CD4-positive, alpha-beta T cell treated with Interferon alpha-2 for 1 hour (primary cell): ENCODE measurements at regions not wholly inside any gene's neighbourhood (a gene's known extent, or its start where the extent isn't known, plus 50 kb on each side); places are given as distances from the start of the nearest gene placed in this dataset.

ENCODE experiments used
- DNase-seq, 2 donors: peaks; one replicate each; pipeline ENCODE4 v3.0.0-alpha.2; 2020 to 2022

DNA sequence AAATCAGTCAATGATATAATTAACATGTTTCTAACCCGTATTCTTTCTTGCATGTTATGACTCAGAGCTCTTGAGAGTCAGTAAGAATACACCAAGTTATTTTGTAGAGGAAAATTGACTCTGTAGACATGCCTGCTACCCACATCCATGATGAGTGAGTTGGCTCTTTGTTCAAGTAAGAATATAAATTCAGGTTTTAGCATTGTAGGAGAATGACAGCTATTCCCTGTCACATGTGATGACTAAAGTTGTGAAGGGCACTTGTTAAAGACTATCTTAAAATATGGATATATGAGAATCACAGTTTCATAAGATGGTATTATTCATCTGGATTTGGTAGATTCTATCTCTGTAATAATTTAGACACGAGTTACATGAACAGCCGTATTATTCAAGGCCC, 209.1 kb downstream of the CCDC59 start:
- DNase-seq: no peak

GRCh38 chr12:82146740-82147139, 211.4 kb downstream of the CCDC59 start:
- DNase-seq: no peak

DNA sequence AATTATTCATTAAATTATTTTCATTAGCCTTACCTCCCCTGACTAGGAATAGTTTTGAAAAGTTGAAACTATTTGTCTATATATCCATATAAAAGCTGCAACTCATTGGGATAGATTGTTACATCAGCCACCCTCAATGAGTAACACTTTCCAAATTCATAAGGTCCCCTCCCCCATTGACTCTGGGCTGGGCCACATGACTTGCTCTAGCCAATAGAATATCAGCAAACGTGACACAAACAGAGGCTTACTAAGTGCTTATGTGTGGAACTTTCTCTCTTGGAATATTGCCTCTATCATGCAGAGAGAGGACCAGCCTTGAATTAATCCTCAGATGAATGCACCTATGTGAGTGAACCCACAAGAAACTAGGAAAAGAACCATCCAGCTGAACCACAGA, 213.7 kb downstream of the CCDC59 start:
- no peak for DNase-seq

- no peak for DNase-seq
Measured at GRCh38 chr12:82132390-82132789, 225.8 kb downstream of the CCDC59 start.

DNA sequence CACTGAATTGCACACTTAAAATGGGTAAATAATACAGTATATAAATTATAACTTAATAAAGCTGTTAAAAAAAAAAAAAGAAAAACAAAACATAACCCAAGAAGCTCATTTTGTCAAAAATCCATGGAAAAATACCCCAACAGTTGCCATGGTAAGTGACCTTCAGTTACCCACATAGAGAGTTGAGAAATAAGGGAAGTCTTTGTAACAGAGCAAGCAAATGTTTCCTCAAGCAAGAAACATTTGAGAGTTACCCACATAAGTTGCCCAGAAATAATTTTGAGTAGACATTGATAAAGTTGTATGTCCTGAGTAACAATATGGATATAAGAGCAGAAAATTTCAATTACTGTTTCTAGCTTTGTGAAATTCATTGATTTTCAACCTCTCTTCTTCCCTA, 227.4 kb downstream of the CCDC59 start:
- no peak for DNase-seq

DNA sequence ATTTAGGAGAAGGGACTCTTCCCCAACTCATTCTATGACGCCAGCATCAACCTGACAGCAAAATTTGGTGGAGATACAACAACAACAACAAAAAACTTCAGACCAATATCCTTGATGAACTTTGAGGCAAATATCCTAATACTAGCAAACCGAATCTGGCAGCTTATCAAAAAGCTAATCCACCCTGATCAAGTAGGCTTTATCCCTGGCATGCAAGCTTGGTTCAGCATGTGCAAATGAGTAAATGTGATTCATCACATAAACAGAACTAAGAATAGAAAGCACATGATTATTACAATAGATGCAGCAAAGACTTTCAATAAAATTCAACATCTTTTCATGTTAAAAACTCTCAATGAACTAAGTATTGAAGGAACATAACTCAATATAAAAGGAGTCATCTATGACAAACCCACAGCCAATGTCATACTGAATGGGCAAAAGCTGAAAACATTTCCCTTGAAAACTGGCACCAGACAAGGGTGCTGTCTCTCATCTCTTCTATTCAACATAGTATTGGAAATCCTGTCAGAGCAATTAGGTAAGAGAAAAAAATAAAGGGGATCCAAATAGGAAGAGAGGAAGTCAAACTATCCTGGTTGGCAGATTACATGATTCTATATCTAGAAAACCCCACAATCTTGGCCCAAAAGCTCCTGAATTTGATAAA, 233.3 kb downstream of the CCDC59 start:
- no peak for DNase-seq

DNA sequence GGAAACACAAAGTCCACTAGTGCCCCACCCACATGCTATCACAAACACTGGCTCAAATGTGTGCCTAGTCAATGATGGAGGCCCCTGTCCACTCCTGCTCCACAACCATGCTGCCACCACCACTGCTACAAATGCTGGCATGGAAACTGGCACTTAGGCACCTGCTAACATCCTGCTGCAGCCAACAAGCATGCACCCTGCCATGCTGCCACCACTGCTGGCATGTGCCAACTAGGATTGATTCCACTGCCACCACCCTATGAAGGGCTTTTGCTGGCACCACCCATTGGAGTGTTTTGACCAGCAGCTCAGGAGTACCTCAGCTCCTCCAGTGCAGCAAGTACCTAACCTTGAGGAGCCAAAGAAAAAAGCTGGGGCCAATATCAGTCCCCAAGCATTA, 236.6 kb downstream of the CCDC59 start:
- no peak for DNase-seq

DNA sequence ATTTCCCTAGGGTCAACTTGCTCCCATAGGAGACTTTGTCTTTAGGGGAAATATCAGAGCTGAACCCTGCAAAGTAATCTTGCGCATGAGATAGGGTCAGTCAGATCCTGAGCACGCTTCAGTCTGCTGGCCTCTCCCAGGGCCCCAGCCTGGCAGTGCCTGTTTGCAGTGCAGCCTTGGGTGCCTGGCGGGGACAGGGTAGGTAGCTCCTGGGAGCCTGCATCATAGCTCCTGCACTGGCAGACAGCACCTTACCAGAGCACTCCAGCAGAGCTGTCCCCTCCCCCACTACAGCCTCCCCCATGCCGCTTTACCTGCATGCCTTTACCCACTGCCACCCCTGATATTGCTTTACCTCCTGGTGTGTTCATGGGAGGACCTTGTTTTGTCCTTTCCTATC, 237.3 kb downstream of the CCDC59 start:
- no peak for DNase-seq

DNA sequence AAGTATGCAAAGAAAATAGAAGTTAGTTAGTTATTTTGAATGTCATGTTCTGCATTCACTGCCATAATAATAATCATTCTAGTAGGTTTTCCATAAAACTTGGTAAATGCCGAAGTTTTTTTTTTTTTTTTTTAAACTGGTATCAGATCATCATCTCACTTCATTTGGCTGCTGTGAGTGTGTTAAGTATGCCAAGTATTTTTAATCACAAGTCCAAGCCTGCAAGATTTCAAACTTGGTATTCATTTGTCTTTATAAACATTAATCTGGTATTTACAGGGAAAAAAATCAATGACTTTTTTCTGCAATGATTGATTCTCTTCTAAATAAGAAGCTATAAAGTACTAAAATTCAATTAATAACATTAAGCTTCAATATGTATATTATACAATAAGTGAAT, 248.9 kb downstream of the CCDC59 start:
- DNase-seq: no peak

- DNase-seq: no peak
Measured at GRCh38 chr12:82108615-82109014, 249.6 kb downstream of the CCDC59 start.

GRCh38 chr12:82099216-82099615, 259.0 kb downstream of the CCDC59 start:
- DNase-seq: no peak

GRCh38 chr12:82097877-82098276, 260.3 kb downstream of the CCDC59 start:
- DNase-seq: no peak

DNA sequence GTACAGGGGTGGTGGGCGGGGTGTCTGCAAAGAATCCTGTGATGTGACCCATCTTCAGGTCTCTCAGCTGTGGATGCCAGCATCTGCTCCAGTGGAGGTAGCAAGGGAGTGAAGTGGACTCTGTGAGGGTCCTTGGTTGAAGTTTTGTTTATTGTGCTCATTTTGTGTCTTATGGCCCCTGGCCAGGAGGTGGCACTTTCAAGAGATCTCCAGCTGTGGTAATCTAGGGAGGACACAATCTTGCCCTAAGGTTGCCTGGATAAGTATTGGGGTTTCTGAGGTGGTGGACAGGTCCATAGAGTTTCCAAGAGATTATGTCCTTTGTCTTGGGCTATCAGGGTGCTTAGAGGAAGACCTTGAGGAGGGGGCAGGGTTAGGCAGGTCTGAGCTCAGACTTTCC, 260.7 kb downstream of the CCDC59 start:
- DNase-seq: no peak

DNA sequence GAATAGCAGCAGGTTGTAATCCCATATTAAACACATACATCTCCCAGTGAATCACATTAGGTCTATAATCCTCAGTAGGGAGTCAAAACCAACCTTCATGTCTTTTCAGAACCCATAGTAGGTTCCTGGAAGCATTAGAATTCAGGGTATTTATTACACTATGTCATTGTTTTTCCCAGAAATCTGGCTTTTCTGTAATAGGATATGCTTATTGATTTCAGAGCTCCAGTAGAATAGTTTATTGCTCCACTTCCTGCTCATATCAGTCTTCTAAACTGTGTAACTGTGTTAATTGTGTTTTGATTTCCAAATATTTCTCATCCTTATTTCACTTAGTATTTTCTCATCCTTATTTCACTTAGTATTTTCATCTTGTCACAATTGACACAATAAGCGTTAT, 268.0 kb downstream of the CCDC59 start:
- no peak for DNase-seq

DNA sequence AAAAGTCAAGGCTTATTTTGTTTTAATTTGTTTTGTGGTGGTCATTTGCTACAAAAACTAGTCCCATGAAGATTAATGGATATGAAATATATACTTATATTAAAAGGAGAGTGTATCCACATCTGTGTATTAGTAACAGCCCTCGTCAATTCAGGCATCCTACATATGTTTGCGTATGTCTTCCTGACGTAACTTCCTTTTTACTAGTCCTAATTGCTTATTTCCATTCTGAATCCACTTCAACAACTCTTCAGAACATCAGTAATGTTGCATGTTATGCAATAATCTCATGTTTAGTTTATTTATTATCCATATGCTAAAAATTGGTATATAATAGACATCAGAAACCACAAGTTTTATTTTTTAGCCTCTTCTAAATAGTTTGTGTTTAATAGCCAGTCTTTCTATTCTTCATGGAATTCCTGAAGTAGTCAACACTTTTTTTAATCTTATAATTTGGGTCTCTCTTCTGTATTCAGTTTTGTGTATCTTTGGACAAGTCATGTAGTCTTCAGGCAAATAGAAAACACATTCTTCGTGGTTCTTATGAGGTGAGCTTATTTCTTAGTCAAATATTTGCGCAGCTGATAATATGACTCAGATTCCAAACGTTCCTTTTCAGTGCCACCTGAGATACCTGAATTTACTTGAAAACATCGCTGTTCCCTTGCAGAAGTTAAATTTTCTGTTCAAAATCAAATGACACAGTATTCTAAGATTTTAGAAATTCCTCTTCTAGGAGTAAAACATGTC, 268.6 kb downstream of the CCDC59 start:
- no peak for DNase-seq

DNA sequence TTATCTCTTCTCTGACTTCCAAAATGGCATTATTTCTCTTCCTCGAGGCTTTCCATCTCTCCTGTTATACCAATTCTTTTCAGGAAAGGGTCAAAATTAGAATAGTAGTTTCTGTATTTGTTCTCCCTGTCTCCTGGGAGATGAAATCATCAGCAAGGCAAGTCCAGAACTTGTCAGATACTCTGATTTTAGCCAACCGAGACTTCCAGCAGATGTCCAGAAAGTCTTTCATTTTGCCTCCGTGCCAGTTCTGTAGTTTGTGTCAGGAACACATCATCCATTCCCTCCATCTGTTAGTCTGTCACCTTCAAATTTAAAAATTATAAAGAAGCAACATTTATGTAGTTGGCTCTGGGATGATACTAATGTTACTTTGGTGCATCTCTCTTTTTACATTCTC, 275.7 kb downstream of the CCDC59 start:
- no peak for DNase-seq

DNA sequence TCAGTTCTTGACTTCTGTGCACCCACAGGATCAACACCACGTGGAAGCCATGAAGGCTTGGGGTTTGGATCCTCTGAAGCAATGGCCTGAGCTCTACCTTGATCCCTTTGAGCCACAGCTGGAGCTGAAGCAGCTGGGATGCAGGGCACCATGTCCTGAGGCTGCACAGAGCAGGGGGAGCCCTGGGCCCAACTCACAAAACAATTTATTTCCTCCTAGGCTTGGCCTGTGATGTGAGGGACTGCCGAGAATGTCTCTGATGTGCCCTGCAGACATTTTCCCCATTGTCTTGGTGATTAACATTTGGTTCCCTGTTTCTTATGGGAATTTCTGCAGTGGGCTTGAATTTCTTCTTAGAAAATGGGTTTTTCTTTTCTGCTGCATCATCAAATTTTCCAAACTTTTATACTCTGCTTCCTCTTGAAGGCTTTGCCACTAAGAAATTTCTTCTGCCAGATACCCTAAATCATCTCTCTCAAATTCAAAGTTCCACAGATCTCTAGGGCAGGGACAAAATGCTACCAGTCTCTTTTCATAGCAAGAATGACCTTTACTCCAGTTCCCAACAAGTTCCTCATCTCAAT, 288.2 kb downstream of the CCDC59 start:
- no peak for DNase-seq

- no peak for DNase-seq
Measured at GRCh38 chr12:82058197-82058596, 299.0 kb upstream of the PPFIA2 start.

GRCh38 chr12:82057770-82058169, 298.6 kb upstream of the PPFIA2 start:
- DNase-seq: no peak

GRCh38 chr12:82055391-82055790, 296.2 kb upstream of the PPFIA2 start:
- no peak for DNase-seq

DNA sequence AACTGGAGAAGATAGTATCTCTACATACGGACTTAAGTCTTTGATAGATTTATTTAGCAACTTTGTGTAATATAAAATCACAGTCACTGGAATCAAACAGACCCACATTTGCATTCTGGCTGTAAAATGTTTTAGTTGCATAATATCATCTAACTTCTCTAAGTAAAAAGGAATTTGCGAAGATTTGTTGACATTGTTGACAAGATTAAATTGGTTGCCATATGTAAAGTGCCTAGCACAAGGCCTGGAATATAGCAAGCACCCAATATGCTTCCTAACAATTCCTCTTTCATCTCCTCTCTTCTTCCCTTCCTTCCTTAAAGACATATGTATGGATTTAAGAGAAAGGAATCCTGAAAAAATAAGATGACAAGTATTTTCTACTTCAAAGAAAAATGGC, 295.4 kb upstream of the PPFIA2 start:
- no peak for DNase-seq

- no peak for DNase-seq
Measured at GRCh38 chr12:82047446-82047845, 288.3 kb upstream of the PPFIA2 start.

- no peak for DNase-seq
Measured at GRCh38 chr12:82040987-82041743, 282.0 kb upstream of the PPFIA2 start.

DNA sequence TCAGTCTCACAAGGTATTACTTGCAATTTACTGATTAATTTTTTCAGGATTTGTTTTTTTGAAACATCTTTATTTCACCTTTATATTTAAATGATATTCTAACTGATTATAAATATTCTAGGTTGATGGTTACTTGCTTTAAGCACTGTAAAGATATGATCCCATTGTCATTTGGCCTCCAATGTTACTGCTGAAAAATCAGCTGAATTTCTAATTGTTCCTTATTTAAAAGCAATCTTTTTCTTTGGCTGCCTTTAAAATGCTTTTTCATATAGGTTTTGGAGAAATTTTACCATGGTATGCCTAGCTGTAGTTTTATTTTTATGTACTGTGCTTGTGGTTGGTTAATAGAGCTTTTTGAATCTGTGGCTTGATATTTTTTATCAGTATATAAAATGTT, 275.6 kb upstream of the PPFIA2 start:
- DNase-seq: no peak
